Right ventricle myocardium superior (tissue), 1 donor: ENCODE measurements at regions not wholly inside any gene's neighbourhood (a gene's known extent, or its start where the extent isn't known, plus 50 kb on each side); places are given as distances from the start of the nearest gene placed in this dataset.

Experiments used
- ATAC-seq: fragments of 200-7000 bp; cut with Tn5 transposase; one replicate; pipeline ENCODE4 v1.9.1; 2020; ENCODE audit warnings: mild to moderate bottlenecking; ENCODE audit not compliant: poor library complexity
- DNase-seq: peaks from one replicate; pipeline ENCODE4 v3.0.0-alpha.2; 2020
- intact Hi-C: fragments of 100-400 bp; cut with DNase I; formaldehyde crosslinking; loops from one replicate; pipeline ENCODE4 v1.11.2; 2022
- donor health status: DM: no; HTN: yes; CAD: no; lungs with severe emphysema.

GRCh38 chr6:120686492-120686891, 647.8 kb downstream of the TBC1D32 start:
- ATAC-seq = no peak
- intact Hi-C loops = no loop called here
- no peak for DNase-seq

DNA sequence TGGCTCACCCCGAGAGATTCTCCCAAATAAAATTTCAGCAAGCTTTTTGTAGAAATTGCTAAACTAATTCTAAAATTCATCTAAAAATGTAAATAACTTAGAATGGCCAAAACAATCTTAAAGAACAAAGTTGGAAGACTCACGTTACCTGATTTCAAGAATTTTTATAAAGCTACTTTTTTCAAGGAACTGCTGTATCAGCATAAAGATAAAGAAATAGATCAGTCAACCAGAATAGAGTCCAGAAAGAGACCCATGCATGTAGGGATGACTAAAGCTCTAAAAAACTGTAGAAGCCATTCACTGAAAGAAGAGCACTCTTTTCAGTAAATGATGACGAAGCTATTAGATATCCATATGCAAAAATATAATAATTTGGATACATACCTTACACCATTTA, 652.1 kb downstream of the TBC1D32 start:
- intact Hi-C loops = no loop called here
- ATAC-seq = no peak
- DNase-seq = no peak

- intact Hi-C loops = no loop called here
- ATAC-seq (no peak), DNase-seq (no peak)
These were observed 653.1 kb downstream of the TBC1D32 start for GRCh38 chr6:120681204-120681603.

DNA sequence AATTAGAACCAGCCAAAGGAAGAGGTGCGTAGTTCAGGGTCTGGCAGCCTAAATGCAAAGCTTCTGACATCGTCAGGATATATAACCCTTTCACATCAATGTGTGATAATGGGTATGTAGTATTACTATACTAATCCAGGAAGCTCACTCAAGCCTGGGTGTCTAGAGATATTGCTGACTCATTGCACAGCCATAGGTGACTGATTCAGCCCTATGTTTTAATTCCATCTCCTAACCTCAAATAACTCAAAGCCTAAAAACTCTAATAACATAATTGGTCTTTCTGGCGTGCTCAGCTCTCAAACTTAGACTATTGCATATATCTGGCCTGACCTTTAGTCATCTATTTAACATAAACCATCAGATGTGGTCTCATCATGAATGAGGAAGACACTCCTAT, 658.4 kb downstream of the TBC1D32 start:
- DNase-seq (no peak), ATAC-seq (no peak)
- intact Hi-C loops = no loop called here

- intact Hi-C loops = no loop called here
- ATAC-seq = no peak
- DNase-seq = no peak
These were observed 662.8 kb downstream of the TBC1D32 start for GRCh38 chr6:120671519-120671918.

GRCh38 chr6:120652506-120652905, 681.8 kb downstream of the TBC1D32 start:
- DNase-seq = no peak
- intact Hi-C loops = no loop called here
- ATAC-seq = no peak

DNA sequence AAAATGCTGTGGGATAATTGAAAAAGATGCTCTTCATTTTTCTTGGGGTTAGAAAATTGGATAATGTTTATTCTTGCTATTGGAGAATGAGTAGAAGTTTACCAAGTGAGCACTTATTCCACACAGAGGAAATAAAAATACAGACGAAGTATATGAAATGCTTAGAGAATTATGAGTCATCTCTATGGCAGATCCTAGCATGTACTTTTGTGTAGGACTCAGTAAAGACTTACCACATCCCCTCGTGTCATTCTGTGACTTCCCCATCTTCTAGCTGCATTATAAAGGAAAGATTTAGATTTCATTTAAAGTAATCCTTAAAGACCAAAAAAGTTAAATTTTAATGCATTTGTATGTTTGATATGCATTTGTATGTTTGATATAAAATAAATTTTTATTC, 685.6 kb downstream of the TBC1D32 start:
- no peak for ATAC-seq
- intact Hi-C loops = no loop called here
- no peak for DNase-seq

GRCh38 chr6:120646101-120646500, 688.2 kb downstream of the TBC1D32 start:
- ATAC-seq (no peak), DNase-seq (no peak)
- intact Hi-C loops = no loop called here

DNA sequence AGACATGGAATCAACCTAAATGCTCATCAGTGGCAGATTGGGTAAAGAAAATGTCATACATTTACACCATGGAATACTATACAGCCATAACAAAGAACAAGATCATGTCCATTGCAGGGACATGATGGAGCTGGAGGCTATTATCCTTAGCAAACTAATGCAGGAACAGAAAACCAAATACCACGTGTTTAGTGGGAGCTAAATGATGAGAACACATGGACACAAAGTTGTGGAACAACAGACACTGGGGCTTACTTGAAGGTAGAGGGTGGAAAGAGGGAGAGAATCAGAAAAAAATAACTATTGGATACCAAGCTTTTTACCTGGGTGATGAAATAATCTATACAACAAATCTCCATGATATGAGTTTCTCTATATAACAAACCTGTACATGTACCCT, 701.3 kb downstream of the TBC1D32 start:
- DNase-seq (no peak), ATAC-seq (no peak)
- intact Hi-C loops = no loop called here

DNA sequence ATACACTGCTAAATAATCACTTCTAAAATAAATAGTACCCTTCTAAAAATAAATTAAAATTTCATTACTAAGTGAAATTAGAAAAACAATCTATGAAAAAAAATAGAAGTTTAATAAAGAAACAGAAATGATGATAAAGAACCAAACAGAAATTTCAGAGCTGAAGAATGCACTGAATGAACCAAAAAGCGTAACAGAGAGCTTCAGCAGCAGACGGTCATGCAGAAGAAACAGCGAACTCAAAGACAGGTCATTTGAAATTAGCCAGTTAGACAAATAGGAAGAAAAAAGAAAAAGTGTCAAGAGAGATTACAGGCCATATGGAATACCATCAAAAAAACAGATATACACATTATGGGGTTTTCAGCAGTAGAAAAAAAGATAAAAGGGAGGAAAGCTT, 706.7 kb downstream of the TBC1D32 start:
- intact Hi-C loops = no loop called here
- no peak for DNase-seq
- ATAC-seq = no peak

DNA sequence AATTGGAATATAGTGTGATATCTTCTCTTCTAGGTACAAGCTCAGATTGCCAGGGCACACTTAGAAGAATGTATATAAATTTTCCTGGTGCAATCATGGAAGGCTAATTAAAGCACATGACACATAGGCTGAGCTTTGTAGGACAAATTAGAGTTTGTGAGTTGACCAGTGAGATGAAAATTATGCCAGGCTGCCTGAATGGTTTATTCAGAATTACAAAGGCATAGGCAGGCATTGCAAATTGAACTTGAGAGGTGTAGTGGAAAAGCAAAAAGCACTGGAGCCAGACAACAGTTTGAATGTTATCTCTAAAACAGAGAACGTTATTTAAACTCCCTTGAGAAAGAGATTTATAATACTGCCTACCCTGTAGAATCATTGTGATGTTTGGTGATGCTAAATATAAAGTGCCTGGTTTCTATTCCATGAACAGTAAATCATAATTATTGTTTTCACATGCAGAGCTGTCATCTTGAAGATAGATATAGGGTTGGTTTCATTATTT, 712.1 kb downstream of the TBC1D32 start:
- intact Hi-C loops = no loop called here
- ATAC-seq (no peak), DNase-seq (no peak)

GRCh38 chr6:120620900-120621299, 713.4 kb downstream of the TBC1D32 start:
- DNase-seq (no peak), ATAC-seq (no peak)
- intact Hi-C loops = no loop called here

DNA sequence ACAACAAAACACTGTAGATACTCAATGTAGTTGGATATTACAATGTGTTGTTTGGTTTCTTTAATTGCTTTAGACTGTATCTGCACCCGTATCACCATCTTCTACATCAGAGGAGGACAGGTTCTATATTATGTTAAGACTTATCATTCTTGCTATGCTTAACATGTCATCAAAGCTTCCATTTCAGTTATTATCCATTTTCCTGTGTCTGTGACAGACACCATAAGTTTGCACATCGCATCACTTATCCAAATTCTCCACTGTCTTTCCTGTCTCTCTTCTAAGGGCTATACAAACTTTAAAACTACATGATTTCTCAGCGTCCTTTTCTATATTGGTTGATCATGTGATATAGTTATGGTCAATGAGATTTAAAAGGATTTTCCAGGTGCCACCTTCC, 719.0 kb downstream of the TBC1D32 start:
- DNase-seq = no peak
- intact Hi-C loops = no loop called here
- ATAC-seq = no peak

- intact Hi-C loops = no loop called here
- ATAC-seq = no peak
- DNase-seq = no peak
These were observed 719.6 kb downstream of the TBC1D32 start for GRCh38 chr6:120614723-120615122.

DNA sequence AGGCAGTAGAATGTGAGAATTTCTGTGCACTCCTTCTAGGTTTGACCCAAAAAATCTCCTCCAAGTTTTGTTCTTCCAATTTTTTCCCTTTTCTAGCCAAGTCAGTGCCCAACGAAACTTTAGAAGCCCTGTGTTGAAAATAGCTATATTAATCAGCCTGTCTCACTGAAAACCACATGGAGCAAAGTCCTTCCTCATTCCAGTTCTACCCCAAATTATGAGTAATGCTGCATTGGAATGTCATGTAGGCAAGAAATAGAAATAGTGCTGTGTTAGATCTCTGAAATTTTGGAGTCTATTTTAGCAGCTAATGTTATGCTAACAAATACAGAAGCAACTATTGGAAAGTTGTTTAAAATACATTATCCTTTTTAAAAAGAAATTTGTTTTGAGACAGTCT, 725.5 kb downstream of the TBC1D32 start:
- no peak for ATAC-seq
- intact Hi-C loops = no loop called here
- no peak for DNase-seq

GRCh38 chr6:120606743-120607142, 727.5 kb downstream of the TBC1D32 start:
- DNase-seq = no peak
- intact Hi-C loops = no loop called here
- ATAC-seq = no peak

- ATAC-seq (no peak), DNase-seq (no peak)
- intact Hi-C loops = no loop called here
These were observed 729.8 kb downstream of the TBC1D32 start for GRCh38 chr6:120604510-120604909.

DNA sequence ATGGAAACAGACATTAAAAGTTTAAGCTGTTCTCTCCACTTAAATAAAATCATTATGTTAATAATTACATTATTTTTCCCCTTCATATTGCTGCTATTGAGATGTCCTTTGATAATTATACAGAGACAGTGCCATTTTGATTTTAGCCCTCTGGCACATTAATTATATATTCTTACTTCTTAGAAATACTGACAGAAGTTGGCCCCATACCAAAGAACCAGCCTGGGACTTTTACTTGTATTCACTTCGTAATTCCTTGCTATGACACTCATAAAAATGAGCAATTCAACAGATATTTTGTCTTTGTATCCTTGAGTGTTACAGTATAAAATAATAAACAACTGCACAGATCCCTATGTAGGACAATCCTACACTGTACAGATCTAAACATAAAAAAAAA, 743.7 kb downstream of the TBC1D32 start:
- intact Hi-C loops = no loop called here
- DNase-seq (no peak), ATAC-seq (no peak)

DNA sequence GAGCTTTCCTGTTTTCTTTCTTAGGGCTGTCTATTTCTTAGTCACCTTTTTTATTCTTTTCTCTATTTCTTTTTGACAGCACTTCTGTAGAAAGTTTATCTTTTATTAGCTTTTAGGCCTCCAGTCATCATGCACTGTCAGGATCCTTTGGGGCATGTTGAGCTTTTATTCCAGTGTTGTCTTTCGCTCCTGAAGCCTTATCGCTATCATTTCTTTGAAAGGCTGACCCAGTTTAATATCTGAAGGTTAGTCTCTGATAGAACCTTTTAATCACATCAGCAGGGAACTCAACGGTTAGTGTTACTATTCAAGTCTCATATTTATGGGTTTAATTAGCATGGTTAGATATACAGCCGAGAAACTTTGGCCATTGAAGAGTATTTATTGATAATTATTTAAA, 745.9 kb downstream of the TBC1D32 start:
- no peak for ATAC-seq
- intact Hi-C loops = no loop called here
- DNase-seq = no peak

DNA sequence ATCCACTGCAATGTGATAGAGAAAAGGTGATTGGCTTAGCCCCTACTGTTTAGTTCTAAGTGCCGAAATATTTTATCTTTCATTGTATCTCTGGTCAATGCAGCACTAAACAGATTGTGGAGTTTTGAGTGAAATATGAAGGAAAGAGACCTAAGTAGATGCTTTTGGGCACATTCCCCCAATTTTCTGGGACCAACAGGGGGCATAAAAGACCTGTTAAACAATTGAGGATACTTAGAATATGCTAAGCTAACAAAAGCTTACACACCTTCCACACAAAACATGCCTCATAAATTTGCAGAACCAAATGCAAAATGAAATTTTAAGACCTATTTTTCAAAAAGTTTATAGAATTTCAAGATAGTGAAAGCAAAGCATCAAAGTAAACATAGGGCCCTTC, 746.9 kb downstream of the TBC1D32 start:
- intact Hi-C loops = no loop called here
- DNase-seq = no peak
- no peak for ATAC-seq

GRCh38 chr6:120584111-120584760, 750.0 kb downstream of the TBC1D32 start:
- ATAC-seq = no peak
- intact Hi-C loops = no loop called here
- DNase-seq = no peak
